Osteoblast (primary cell): ENCODE measurements at regions not wholly inside any gene's neighbourhood (a gene's known extent, or its start where the extent isn't known, plus 50 kb on each side); places are given as distances from the start of the nearest gene placed in this dataset.
"Not testable (repeated sequence)": the region's sequence is repeated elsewhere in the genome, so short reads cannot be mapped to it uniquely, and the experiment has no call there.

Experiments
- DNase-seq: peaks from one replicate; pipeline ENCODE4 v3.0.0; 2011; ENCODE audit warnings: low spot score, mixed read lengths; ENCODE audit not compliant: insufficient read length; ENCODE audit errors: missing footprints
- H2AFZ ChIP-seq: 2 replicates; pipeline ENCODE4 v1.6.0; 2011; ENCODE audit warnings: mild to moderate bottlenecking, low read length
- H3K27ac ChIP-seq: 2 replicates; pipeline ENCODE4 v1.5.1; 2011; ENCODE audit warnings: mild to moderate bottlenecking, low read depth, low read length, moderate library complexity
- H3K27me3 ChIP-seq: 2 replicates; pipeline ENCODE4 v1.6.0; 2012; ENCODE audit warnings: mild to moderate bottlenecking, control low read depth, inconsistent platforms, low read length, moderate library complexity; ENCODE audit not compliant: insufficient read depth
- H3K36me3 ChIP-seq: 2 replicates; pipeline ENCODE4 v1.5.1; 2011; ENCODE audit warnings: mild to moderate bottlenecking, low read length, control low read depth, moderate library complexity; ENCODE audit not compliant: insufficient read depth
- H3K4me1 ChIP-seq: 2 replicates; pipeline ENCODE4 v1.5.1; 2011; ENCODE audit warnings: mild to moderate bottlenecking, low read length, control low read depth, moderate library complexity; ENCODE audit not compliant: insufficient read depth
- H3K4me2 ChIP-seq: 2 replicates; pipeline ENCODE4 v1.6.0; 2011; ENCODE audit warnings: mild to moderate bottlenecking, low read length; ENCODE audit not compliant: insufficient read depth
- H3K4me3 ChIP-seq: fragments of 200-600 bp; sonication (generic); 3 replicates; pipeline ENCODE4 v1.5.1; 2012; ENCODE audit warnings: mild to moderate bottlenecking, low read length, inconsistent platforms; ENCODE audit not compliant: insufficient read depth
- H3K79me2 ChIP-seq: 2 replicates; pipeline ENCODE4 v1.6.0; 2012; ENCODE audit warnings: mild to moderate bottlenecking, low read length, control low read depth, inconsistent platforms; ENCODE audit not compliant: insufficient read depth
- H3K9me3 ChIP-seq: 2 replicates; pipeline ENCODE4 v1.5.1; 2011; ENCODE audit warnings: low read depth, low read length, control low read depth
- H4K20me1 ChIP-seq: 2 replicates; pipeline ENCODE4 v1.6.0; 2012; ENCODE audit warnings: mild to moderate bottlenecking, low read length, control low read depth; ENCODE audit not compliant: insufficient read depth
- CTCF ChIP-seq: IDR thresholded peaks from 2 replicates; pipeline ENCODE4 v1.5.1; 2011; ENCODE audit warnings: mild to moderate bottlenecking, low read depth, low read length, moderate library complexity; ENCODE audit errors: extremely low read depth

GRCh38 chr9:78422309-78422708 lies 125.4 kb downstream of the PSAT1 start:
- Histone ChIP-seq H3K4me1 (no peaks in the 10 kb centered on the region), H3K4me2 (no peak overlapping the region), H3K27me3 (no peaks in the 10 kb centered on the region), H4K20me1 (no peaks in the 10 kb centered on the region), H3K36me3 (no peaks in the 10 kb centered on the region), H3K79me2 (no peaks in the 10 kb centered on the region), H3K27ac (no peak overlapping the region), H2AFZ (no peak overlapping the region), H3K4me3 (no peak overlapping the region), H3K9me3 (no peaks in the 10 kb centered on the region)
- TF ChIP-seq CTCF = no peak
- DNase-seq = no peak

GRCh38 chr9:78424299-78424698 lies 127.4 kb downstream of the PSAT1 start:
- H3K4me1 ChIP-seq = no peaks in the 10 kb centered on the region
- H3K36me3 ChIP-seq = no peaks in the 10 kb centered on the region
- no peaks in the 10 kb centered on the region for H3K9me3 ChIP-seq
- no peaks in the 10 kb centered on the region for H3K79me2 ChIP-seq
- H4K20me1 ChIP-seq = no peaks in the 10 kb centered on the region
- DNase-seq = no peak
- H3K27ac ChIP-seq = no peak overlapping the region
- H3K4me2 ChIP-seq = no peak overlapping the region
- no peak overlapping the region for H2AFZ ChIP-seq
- H3K27me3 ChIP-seq = no peaks in the 10 kb centered on the region
- no peak overlapping the region for H3K4me3 ChIP-seq
- no peak for TF ChIP-seq CTCF

- H3K4me2 ChIP-seq = no peak overlapping the region
- no peak for TF ChIP-seq CTCF
- H3K79me2 ChIP-seq = no peaks in the 10 kb centered on the region
These were observed 131.7 kb downstream of the PSAT1 start for GRCh38 chr9:78428640-78429039.

GRCh38 chr9:78430387-78430786 lies 133.5 kb downstream of the PSAT1 start:
- no peak for DNase-seq
- no peak for TF ChIP-seq CTCF
- Histone ChIP-seq H4K20me1 (no peaks in the 10 kb centered on the region), H3K36me3 (no peaks in the 10 kb centered on the region), H3K4me2 (no peak overlapping the region), H2AFZ (no peak overlapping the region), H3K4me1 (no peaks in the 10 kb centered on the region), H3K4me3 (no peak overlapping the region), H3K27ac (no peak overlapping the region), H3K27me3 (peaks cover 3% of the 10 kb centered on the region), H3K79me2 (no peaks in the 10 kb centered on the region), H3K9me3 (no peaks in the 10 kb centered on the region)

More at GRCh38 chr9:78428640-78429039, 131.7 kb downstream of the PSAT1 start:
- H3K27me3 ChIP-seq = no peaks in the 10 kb centered on the region
- H3K4me3 ChIP-seq = no peak overlapping the region
- H3K27ac ChIP-seq = no peak overlapping the region
- H3K36me3 ChIP-seq = no peaks in the 10 kb centered on the region
- no peak for DNase-seq
- H3K9me3 ChIP-seq = no peaks in the 10 kb centered on the region
- H3K4me1 ChIP-seq = no peaks in the 10 kb centered on the region
- H2AFZ ChIP-seq = no peak overlapping the region
- no peaks in the 10 kb centered on the region for H4K20me1 ChIP-seq

GRCh38 chr9:78431039-78431438 lies 134.1 kb downstream of the PSAT1 start:
- not testable (repeated sequence) for H3K9me3 ChIP-seq, H3K4me2 ChIP-seq, H3K4me3 ChIP-seq, H3K4me1 ChIP-seq, H3K27ac ChIP-seq, H3K79me2 ChIP-seq, H2AFZ ChIP-seq, H3K27me3 ChIP-seq, H4K20me1 ChIP-seq, DNase-seq, H3K36me3 ChIP-seq
